GM21423 (cell line): ENCODE measurements at regions not wholly inside any gene's neighbourhood (a gene's known extent, or its start where the extent isn't known, plus 50 kb on each side); places are given as distances from the start of the nearest gene placed in this dataset.

Experiments used
- ATAC-seq: cut with Tn5 transposase; IDR thresholded peaks from one replicate; pipeline ENCODE4 v1.9.1; 2021; ENCODE audit warnings: mild to moderate bottlenecking, moderate library complexity; ENCODE audit not compliant: unreplicated experiment

DNA sequence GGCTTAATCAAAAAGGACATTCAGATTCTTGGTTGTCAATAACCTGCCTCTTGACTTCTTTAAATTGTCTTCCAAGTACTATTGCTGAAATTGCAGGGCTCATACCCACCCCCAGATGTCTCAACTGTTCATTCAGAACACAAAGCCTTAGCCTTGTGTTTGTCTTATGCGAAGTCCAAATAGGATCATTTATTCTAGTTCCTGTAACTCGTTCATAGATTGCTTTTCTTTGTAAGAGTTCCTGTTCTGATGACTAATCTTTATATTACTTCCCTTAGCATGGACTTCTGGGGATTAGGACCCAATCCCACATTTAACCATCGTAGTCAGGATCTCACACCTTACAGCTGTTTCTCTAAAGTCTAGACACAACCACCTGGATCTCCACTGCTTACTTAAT lies 226.0 kb downstream of the VEGFC start:
- no peak for ATAC-seq

GRCh38 chr4:176568238-176568637 lies 224.5 kb downstream of the VEGFC start:
- no peak for ATAC-seq

DNA sequence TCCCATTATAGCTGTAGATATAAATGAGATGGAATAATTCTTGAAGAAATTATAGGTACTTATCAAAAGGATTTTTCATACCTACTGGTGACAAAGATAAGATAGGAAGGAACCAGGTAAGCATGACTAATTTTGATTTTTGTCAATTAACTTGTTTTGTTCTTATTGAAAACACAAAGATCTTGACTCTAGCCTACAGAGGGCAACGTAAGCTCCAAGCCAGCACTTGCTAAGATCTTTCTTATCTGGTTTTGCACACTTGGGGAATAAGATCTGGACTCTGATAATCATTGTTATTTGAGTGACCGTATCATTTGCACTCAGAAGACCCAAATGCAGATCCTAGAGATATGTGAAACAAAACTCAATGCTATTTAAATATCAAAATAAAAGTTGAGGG lies 223.4 kb downstream of the VEGFC start:
- no peak for ATAC-seq

GRCh38 chr4:176571206-176571605 lies 221.5 kb downstream of the VEGFC start:
- ATAC-seq: no peak

DNA sequence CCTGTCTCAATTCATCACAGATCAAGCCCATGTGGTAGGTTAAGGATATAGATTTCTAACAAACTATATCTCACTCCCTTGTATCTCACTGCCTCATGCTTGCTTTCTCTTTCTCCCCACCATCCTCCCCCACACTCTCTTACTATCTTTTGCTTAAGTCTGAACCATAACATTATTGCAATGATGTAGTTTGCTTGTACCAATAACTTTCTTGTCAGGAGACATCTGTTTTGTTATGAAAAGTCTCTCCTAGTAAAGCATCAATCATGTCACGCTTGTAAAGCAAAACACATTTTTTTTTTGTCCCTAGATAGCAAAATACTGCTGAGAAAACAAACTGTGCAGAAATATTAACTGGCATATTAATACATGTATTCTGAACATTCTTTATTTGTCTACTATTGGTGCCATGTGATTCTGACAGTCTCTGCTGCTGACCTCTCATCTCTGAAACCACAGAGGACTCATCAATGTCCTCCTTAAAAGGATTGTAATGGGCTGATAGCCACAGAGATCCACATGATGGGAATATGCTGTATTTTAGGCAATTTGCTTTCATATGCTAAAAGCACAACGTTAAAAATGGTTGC lies 217.5 kb downstream of the VEGFC start:
- no peak for ATAC-seq

- ATAC-seq: no peak
These were observed 213.5 kb downstream of the VEGFC start for GRCh38 chr4:176579226-176579625.

DNA sequence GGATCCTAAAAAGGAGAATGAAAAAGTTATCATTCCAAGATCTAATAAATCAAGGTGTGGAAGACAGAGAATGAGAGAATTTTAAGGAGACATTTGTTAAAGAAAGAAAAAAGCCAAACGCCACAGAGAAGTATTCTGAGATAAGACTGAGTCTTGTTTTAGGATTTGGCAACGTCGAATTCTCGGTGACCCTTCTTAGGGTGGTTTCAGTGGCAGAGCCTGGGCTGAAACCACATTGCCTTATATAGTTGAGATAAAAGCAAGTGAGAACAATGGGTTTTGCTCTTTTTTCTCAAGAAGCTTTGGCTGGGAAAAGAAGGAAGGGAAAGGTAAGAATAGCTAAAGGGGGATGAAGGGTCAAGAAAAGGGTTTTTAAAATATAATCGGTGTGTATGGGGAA lies 209.4 kb downstream of the VEGFC start:
- no peak for ATAC-seq

- no peak for ATAC-seq
These were observed 208.6 kb downstream of the VEGFC start for GRCh38 chr4:176584031-176584606.

- ATAC-seq: no peak
These were observed 204.8 kb downstream of the VEGFC start for GRCh38 chr4:176587920-176588319.

DNA sequence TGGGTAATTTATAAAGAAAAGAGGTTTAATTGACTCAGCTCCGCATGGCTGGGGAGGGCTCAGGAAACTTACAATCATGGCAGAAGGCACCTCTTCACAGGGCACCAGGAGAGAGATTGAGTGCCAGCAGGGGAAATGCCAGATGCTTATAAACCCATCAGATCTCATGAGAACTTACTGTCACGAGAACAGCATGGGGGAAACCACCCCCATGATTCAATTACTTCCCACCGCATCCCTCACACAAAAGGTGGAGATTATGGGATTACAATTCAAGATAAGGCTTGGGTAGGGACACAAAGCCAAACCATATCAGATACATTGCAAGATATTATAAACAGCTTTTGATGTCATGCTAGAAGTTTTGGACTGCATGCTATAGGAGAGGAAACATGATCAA lies 204.3 kb downstream of the VEGFC start:
- no peak for ATAC-seq

DNA sequence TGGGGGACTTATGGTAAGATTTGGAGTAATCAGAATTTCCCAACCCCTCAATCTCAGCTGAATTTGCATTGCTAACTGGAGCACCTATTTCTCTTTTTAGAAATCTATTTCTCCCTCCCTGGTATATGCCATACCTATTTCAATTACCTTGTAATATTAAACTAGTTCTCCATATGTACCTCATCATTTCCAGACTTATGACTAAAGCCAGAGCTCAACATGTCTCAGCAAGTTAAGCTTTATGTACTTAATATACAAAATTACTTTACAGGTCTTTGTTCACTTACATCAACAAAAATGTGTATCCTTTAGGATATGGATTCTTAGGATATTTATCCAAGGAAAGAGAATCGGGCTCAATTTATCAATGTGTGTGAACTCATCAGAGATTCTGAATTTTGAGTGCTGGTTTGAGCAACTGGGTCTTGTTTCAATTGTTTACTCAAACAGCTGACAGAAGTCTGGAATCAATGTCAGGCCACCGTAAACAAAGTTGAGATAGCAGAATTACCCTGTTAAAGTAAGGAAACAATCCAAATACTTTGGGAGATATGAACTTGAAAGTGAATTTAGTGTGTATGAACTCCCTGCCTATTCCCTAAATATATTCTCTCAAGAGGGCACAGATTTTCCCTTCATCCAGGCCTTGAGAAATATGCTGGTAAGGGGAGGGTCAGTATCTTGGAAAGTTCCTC lies 199.6 kb downstream of the VEGFC start:
- no peak for ATAC-seq

DNA sequence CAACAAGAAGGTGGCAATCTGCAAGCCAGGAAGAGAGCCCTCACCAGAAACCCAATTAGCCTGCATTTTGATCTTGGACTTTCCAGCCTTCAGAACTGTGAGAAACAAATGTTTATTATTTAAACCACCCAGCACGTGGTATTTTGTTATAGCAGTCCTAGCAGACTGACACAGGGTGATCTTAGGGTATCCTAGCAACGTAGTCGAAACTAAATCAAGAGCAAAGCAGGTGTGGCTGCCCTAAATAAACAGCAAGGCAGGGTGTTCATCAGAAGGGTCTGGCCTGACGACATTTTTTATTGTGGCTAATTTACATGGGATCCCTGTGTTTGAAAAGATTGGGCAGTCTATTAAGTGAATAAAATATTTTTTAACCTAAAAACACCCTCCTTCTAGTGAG lies 198.8 kb downstream of the VEGFC start:
- ATAC-seq: no peak

DNA sequence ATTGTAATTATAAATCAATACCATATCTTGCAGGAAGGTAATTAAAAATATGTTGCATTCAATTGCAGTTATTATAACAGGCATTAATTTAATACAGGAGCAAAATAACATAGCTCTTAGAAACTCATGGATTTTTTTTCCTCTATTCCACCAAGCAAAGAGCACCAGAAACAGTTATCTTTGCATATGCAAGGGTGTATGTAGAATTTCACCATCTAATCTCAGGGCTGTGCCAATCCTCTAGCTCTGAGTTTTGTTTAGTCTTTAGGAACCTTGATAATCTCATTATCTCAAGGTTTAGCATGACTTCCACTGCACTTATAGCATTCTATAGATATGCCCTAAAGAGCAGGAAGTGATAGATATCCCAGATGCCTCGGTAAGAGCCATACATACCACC lies 197.5 kb downstream of the VEGFC start:
- ATAC-seq: no peak

DNA sequence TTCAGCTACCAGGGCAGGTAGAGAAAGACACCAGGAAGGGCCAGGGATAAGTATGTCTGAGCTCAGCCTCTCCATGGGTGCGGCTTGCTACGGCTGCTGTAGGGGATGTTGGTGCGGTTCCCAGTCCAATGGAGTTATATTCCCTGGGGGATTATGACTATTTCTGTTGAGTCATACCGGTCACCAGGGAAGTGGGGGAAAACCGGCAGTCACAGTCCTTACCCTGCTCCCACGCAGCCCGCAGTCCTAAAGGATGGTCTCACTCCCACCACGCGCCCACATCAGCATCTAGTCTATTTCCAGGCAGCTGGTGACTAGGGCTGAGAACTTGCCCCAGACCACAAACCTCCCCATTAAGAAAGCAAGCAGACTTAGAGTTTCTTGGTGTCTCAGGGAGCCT lies 191.6 kb downstream of the VEGFC start:
- no peak for ATAC-seq

- no peak for ATAC-seq
These were observed 184.9 kb downstream of the VEGFC start for GRCh38 chr4:176607807-176608206.

DNA sequence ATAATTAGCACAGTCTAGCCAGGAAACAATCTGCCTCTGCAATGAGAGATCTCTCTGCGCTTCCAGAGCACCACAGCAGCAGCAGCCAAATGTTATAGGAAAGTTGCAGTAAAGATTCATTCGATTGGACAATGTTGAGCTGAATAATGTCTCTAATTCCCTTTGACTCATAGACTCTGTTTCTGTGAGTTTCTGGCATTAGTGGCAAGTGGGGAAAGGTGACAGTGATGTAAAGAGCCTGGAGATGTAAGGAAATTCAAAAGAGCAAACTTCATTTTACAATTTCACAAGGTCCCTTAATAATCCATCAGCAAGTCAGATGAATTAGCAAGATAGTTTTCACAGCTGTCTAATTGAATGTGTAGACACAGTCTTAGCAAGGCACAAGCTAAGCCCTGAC lies 184.4 kb downstream of the VEGFC start:
- no peak for ATAC-seq

DNA sequence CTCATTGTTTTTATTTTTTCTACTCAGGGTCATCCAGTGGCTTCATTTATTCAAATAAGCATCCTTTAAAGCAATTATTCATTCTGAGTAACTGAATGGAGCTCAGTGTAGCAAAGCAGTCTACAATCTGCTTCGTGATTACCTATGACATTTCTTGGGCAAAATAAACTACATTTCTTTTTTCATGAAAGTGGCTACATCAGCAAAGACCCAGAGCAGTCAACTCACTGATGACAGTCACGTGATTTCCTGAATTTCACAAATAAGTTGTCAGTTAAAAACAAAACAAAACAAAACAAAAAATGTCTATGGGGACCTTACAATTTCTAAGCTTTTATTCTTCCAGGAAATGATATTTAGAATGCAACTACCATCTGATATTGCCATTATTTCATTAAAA lies 182.1 kb downstream of the VEGFC start:
- ATAC-seq: no peak

DNA sequence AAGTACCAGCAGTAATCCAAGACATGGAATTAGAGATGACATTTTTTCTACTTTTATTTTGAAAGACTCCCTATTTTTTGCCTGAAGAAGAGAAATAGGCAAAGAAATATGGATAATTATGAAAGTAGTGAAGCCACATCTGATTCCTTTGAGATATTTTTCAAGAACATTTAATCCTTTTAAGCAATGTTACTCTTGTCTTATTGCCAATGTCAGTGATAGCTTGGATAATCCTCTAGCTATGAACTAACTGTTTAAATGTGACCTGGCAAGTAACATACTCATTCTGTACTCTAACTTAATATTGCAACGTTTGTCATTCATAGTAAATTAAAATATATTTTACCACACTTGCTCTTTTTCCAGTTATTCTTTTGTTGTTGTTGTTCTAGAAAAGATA lies 181.3 kb downstream of the VEGFC start:
- no peak for ATAC-seq

GRCh38 chr4:176611951-176612350 lies 180.8 kb downstream of the VEGFC start:
- no peak for ATAC-seq

GRCh38 chr4:176614793-176615192 lies 177.9 kb downstream of the VEGFC start:
- ATAC-seq: no peak

GRCh38 chr4:176616151-176616550 lies 176.6 kb downstream of the VEGFC start:
- ATAC-seq: no peak

DNA sequence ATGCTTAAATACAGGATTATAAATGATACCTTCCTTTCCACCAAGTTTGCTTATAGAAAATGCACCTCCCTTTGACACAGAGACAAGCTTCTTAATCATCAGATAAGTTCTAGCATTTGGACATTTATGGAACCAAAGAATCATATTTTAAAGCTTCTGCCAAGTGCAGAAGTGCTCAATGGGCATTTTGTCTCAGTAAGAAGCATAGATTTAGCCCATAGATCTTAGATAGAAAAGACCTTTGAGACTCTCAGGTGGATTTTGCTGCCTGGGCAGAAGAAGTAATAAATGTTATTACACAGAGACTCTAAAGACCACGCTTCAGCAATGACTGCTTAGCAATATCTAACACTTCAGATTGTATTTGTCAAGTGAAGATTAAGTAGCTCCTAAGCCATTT lies 174.6 kb downstream of the VEGFC start:
- no peak for ATAC-seq

DNA sequence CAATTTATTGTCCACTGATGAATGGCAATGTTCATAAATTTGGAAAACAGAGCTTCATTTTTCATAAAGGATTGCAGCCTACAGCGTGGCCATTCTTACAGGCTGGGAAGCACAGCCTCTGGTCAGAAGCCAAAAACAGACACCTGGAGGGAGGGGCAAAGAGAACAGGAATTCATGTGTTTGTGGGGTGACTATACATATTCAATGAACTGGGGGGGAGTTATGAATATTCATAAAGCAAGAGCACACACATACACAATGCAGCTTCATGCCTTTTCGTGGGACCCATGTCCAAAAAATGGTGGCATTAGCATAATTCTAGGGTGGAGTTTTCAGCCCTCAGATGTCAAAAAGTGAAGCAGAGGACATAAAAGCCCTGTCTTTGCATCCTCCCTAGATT lies 173.3 kb downstream of the VEGFC start:
- no peak for ATAC-seq
